DND-41 (cell line): ENCODE measurements at regions not wholly inside any gene's neighbourhood (a gene's known extent, or its start where the extent isn't known, plus 50 kb on each side); places are given as distances from the start of the nearest gene placed in this dataset.

Source experiments
- ATAC-seq: fragments of 200-7000 bp; cut with Tn5 transposase; 3 replicates; pipeline ENCODE4 v1.9.1; 2021; ENCODE audit warnings: low read depth; ENCODE audit not compliant: insufficient read depth
- DNase-seq: peaks from one replicate; pipeline ENCODE4 v3.0.0-alpha.2; 2020
- H2AFZ ChIP-seq: 2 replicates; pipeline ENCODE4 v1.6.0; 2012; ENCODE audit warnings: low read depth, low read length
- H3K27ac ChIP-seq: 2 replicates; pipeline ENCODE4 v1.5.1; 2012; ENCODE audit warnings: low read length, inconsistent platforms
- H3K27me3 ChIP-seq: fragments of 200-600 bp; sonication (generic); 2 replicates; pipeline ENCODE4 v1.6.0; 2012; ENCODE audit warnings: low read length, mild to moderate bottlenecking, inconsistent platforms; ENCODE audit not compliant: insufficient read depth, poor library complexity
- H3K36me3 ChIP-seq: 2 replicates; pipeline ENCODE4 v1.5.1; 2012; ENCODE audit warnings: low read length, inconsistent platforms; ENCODE audit not compliant: insufficient read depth
- H3K4me1 ChIP-seq: 2 replicates; pipeline ENCODE4 v1.5.1; 2012; ENCODE audit warnings: mild to moderate bottlenecking, low read length; ENCODE audit not compliant: insufficient read depth
- H3K4me2 ChIP-seq: 2 replicates; pipeline ENCODE4 v1.6.0; 2012; ENCODE audit warnings: mild to moderate bottlenecking, moderate library complexity, low read length, inconsistent platforms; ENCODE audit not compliant: insufficient read depth
- H3K4me3 ChIP-seq, 2 experiments: fragments of 200-600 bp in 1 of 2; shearing (Covaris generic) in 1 of 2; 2 replicates each; pipeline ENCODE4 v1.5.1; 2012 to 2016; ENCODE audit warnings: inconsistent platforms in 2 of 2, low read length in 2 of 2, mild to moderate bottlenecking in 2 of 2, low read depth in 1 of 2, moderate library complexity in 1 of 2
- H3K79me2 ChIP-seq: 2 replicates; pipeline ENCODE4 v1.6.0; 2012; ENCODE audit warnings: low read length, inconsistent platforms; ENCODE audit not compliant: insufficient read depth
- H3K9ac ChIP-seq: 2 replicates; pipeline ENCODE4 v1.6.0; 2012; ENCODE audit warnings: low read depth, mild to moderate bottlenecking, inconsistent platforms, low read length, moderate library complexity
- H3K9me3 ChIP-seq: 2 replicates; pipeline ENCODE4 v1.5.1; 2012; ENCODE audit warnings: low read length, moderate library complexity, mild to moderate bottlenecking, inconsistent platforms; ENCODE audit not compliant: insufficient read depth, severe bottlenecking
- H4K20me1 ChIP-seq: 2 replicates; pipeline ENCODE4 v1.6.0; 2012; ENCODE audit warnings: low read length; ENCODE audit not compliant: insufficient read depth
- CTCF ChIP-seq: IDR thresholded peaks from 2 replicates; pipeline ENCODE4 v1.5.1; 2012; ENCODE audit warnings: borderline replicate concordance, low read length, moderate library complexity, mild to moderate bottlenecking; ENCODE audit not compliant: poor library complexity, severe bottlenecking; ENCODE audit errors: extremely low read depth
- EZH2 ChIP-seq: IDR thresholded peaks from 3 replicates; pipeline ENCODE4 v1.6.1; 2012; ENCODE audit warnings: borderline replicate concordance, low read depth, mild to moderate bottlenecking, moderate library complexity, low read length, inconsistent platforms; ENCODE audit not compliant: severe bottlenecking

GRCh38 chr3:124202754-124203153 lies 210.8 kb upstream of the ROPN1 start:
- no peak overlapping the region for H3K4me3 ChIP-seq
- no peaks in the 10 kb centered on the region for H3K79me2 ChIP-seq
- H3K9me3 ChIP-seq = no peaks in the 10 kb centered on the region
- H3K27ac ChIP-seq = no peak overlapping the region
- H2AFZ ChIP-seq = no peak overlapping the region
- H3K36me3 ChIP-seq = no peaks in the 10 kb centered on the region
- DNase-seq (no peak), ATAC-seq (no peak)
- no peak overlapping the region for H3K9ac ChIP-seq
- no peak overlapping the region for H3K4me2 ChIP-seq
- H4K20me1 ChIP-seq = no peaks in the 10 kb centered on the region
- no peak for TF ChIP-seq EZH2
- no peak for TF ChIP-seq CTCF
- no peaks in the 10 kb centered on the region for H3K4me1 ChIP-seq
- H3K27me3 ChIP-seq = peaks cover 2% of the 10 kb centered on the region

- DNase-seq = no peak
- H3K27ac ChIP-seq = no peak overlapping the region
These were observed 211.4 kb upstream of the ROPN1 start for GRCh38 chr3:124203292-124203691.

GRCh38 chr3:124206225-124207055 lies 214.5 kb upstream of the ROPN1 start:
- H2AFZ ChIP-seq = no peak overlapping the region
- H4K20me1 ChIP-seq = no peaks in the 10 kb centered on the region
- ATAC-seq (no peak), DNase-seq (no peak)
- no peak overlapping the region for H3K4me3 ChIP-seq
- TF ChIP-seq EZH2 = no peak
- TF ChIP-seq CTCF = no peak
- no peak overlapping the region for H3K4me2 ChIP-seq
- H3K9ac ChIP-seq = no peak overlapping the region
- no peaks in the 10 kb centered on the region for H3K4me1 ChIP-seq
- H3K9me3 ChIP-seq = no peaks in the 10 kb centered on the region
- no peaks in the 10 kb centered on the region for H3K36me3 ChIP-seq
- H3K27me3 ChIP-seq = peaks cover 2% of the 10 kb centered on the region
- H3K79me2 ChIP-seq = no peaks in the 10 kb centered on the region
- H3K27ac ChIP-seq = no peak overlapping the region

More at GRCh38 chr3:124203292-124203691, 211.4 kb upstream of the ROPN1 start:
- TF ChIP-seq EZH2 (no peak), CTCF (no peak)
- Histone ChIP-seq H3K4me1 (no peaks in the 10 kb centered on the region), H3K9me3 (no peaks in the 10 kb centered on the region), H3K27me3 (peaks cover 2% of the 10 kb centered on the region), H3K4me3 (no peak overlapping the region), H3K79me2 (no peaks in the 10 kb centered on the region), H3K4me2 (no peak overlapping the region), H2AFZ (no peak overlapping the region), H3K9ac (no peak overlapping the region), H3K36me3 (no peaks in the 10 kb centered on the region), H4K20me1 (no peaks in the 10 kb centered on the region)
- ATAC-seq = no peak
